Right hindlimb (tissue), 1 donor: ENCODE measurements at regions not wholly inside any gene's neighbourhood (a gene's known extent, or its start where the extent isn't known, plus 50 kb on each side); places are given as distances from the start of the nearest gene placed in this dataset.

Source experiments
- DNase-seq: peaks from one replicate; pipeline ENCODE4 v3.0.0-alpha.2; 2018

GRCh38 chr2:129428086-129428660 lies 551.3 kb upstream of the RAB6C start:
- no peak for DNase-seq

GRCh38 chr2:129430911-129431310 lies 548.6 kb upstream of the RAB6C start:
- no peak for DNase-seq

- DNase-seq = no peak
These were observed 547.6 kb upstream of the RAB6C start for GRCh38 chr2:129431881-129432280.

- no peak for DNase-seq
These were observed 542.7 kb upstream of the RAB6C start for GRCh38 chr2:129436809-129437208.

- DNase-seq = no peak
These were observed 541.7 kb upstream of the RAB6C start for GRCh38 chr2:129437725-129438124.

- no peak for DNase-seq
These were observed 540.9 kb upstream of the RAB6C start for GRCh38 chr2:129438501-129439057.

- no peak for DNase-seq
These were observed 539.8 kb upstream of the RAB6C start for GRCh38 chr2:129439406-129440302.

GRCh38 chr2:129441610-129442009 lies 537.9 kb upstream of the RAB6C start:
- no peak for DNase-seq

- DNase-seq = no peak
These were observed 536.1 kb upstream of the RAB6C start for GRCh38 chr2:129443235-129443864.

GRCh38 chr2:129443865-129444739 lies 535.4 kb upstream of the RAB6C start:
- no peak for DNase-seq

- DNase-seq = no peak
These were observed 534.7 kb upstream of the RAB6C start for GRCh38 chr2:129444751-129445150.

GRCh38 chr2:129456691-129457090 lies 522.8 kb upstream of the RAB6C start:
- no peak for DNase-seq

- no peak for DNase-seq
These were observed 522.1 kb upstream of the RAB6C start for GRCh38 chr2:129457277-129457818.

GRCh38 chr2:129458006-129458405 lies 521.5 kb upstream of the RAB6C start:
- DNase-seq = no peak

GRCh38 chr2:129458436-129458835 lies 521.0 kb upstream of the RAB6C start:
- DNase-seq = no peak

- peak; percentile 45 for DNase-seq
These were observed 520.1 kb upstream of the RAB6C start for GRCh38 chr2:129459200-129459876.

GRCh38 chr2:129459881-129460280 lies 519.6 kb upstream of the RAB6C start:
- no peak for DNase-seq

- no peak for DNase-seq
These were observed 518.9 kb upstream of the RAB6C start for GRCh38 chr2:129460299-129461198.

- no peak for DNase-seq
These were observed 517.1 kb upstream of the RAB6C start for GRCh38 chr2:129462349-129462748.

- DNase-seq = no peak
These were observed 516.5 kb upstream of the RAB6C start for GRCh38 chr2:129462967-129463366.

GRCh38 chr2:129464036-129464435 lies 515.4 kb upstream of the RAB6C start:
- DNase-seq = no peak
